ENCODE measurements at regions not wholly inside any gene's neighbourhood (a gene's known extent, or its start where the extent isn't known, plus 50 kb on each side); places are given as distances from the start of the nearest gene placed in this dataset.

GRCh38 chr6:169376458-169376857 lies 122.8 kb upstream of the THBS2 start:
- no peaks in the 10 kb centered on the region for H3K79me2 ChIP-seq (ENCODE audit: insufficient read depth, low read length)
- no peak overlapping the region for H3K4me2 ChIP-seq (ENCODE audit: low read length)
- ChIA-PET CTCF (no interaction called here), RAD21 (ENCODE audit: low non-redundant PET in 1 of 2, low total read pairs in 2 of 2, uncharacterized antibody in 2 of 2, unreplicated experiment in 2 of 2) (no interaction called here), POLR2A (no interaction called here)
- no peak overlapping the region for H2AFZ ChIP-seq (ENCODE audit: low read depth, low read length, poor library complexity, severe bottlenecking)
- no peak for DNase-seq (ENCODE audit: low read depth, low spot score)
- H3K4me3 ChIP-seq (replicated peaks in 1 of 2; ENCODE audit: low read depth in 1 of 2, low read length in 2 of 2) = no peak overlapping the region
- no peaks in the 10 kb centered on the region for H4K20me1 ChIP-seq (ENCODE audit: insufficient read depth)
- ATAC-seq = no peak
- H3K27me3 ChIP-seq (ENCODE audit: insufficient read depth, low read length) = no peaks in the 10 kb centered on the region
- H3K9me2 ChIP-seq (ENCODE audit: insufficient read depth) = no peaks in the 10 kb centered on the region
- no peaks in the 10 kb centered on the region for H3K36me3 ChIP-seq (ENCODE audit: control insufficient read depth in 1 of 2, insufficient read depth in 2 of 2, low read length in 2 of 2)
- no TSS peak for BruUV-seq (replicated peaks)
- H3K4me1 ChIP-seq (ENCODE audit: control insufficient read depth in 1 of 2, insufficient read depth in 2 of 2, low read length in 2 of 2) = no peaks in the 10 kb centered on the region
- intact Hi-C loops (cut with micrococcal nuclease) = no loop called here
- H3K9me3 ChIP-seq (ENCODE audit: control insufficient read depth in 1 of 2, insufficient read depth in 1 of 2, low read depth in 1 of 2, low read length in 2 of 2) = peaks cover 3 to 4% of the 10 kb centered on the region in 2 experiments; a peak in 1 of 4 replicates
- TF ChIP-seq POLR2AphosphoS5 (IDR thresholded peaks at IDR 0.05; ENCODE audit: low read depth, low read length) (no peak), TCF7L2 (IDR thresholded peaks at IDR 0.05; ENCODE audit: borderline replicate concordance, extremely low read depth, insufficient read depth, insufficient read length) (no peak), SP1 (IDR thresholded peaks at IDR 0.05; ENCODE audit: low read depth) (no peak), ZFX (IDR thresholded peaks at IDR 0.05) (no peak)
- H3K9ac ChIP-seq (ENCODE audit: low read length) = no peak overlapping the region
- no peak overlapping the region for H3K27ac ChIP-seq (ENCODE audit: low read depth, low read length)

DNA sequence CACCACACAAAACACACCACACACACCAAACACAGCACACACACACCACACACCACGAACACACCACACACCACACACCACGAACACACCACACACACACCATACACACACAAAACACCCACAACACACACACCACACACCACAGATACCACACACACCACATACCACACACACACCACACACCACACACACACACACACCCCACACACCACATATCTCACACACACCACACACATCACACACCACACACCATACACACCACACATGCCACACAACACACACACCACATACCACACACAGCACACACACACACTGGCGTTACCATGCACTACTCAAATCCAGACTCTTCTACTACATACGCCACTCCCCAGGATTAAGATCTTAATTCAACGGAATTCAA lies 118.9 kb upstream of the THBS2 start:
- no peak overlapping the region for H3K4me3 ChIP-seq (replicated peaks in 1 of 2; ENCODE audit: low read depth in 1 of 2, low read length in 2 of 2)
- no peaks in the 10 kb centered on the region for H3K27me3 ChIP-seq (ENCODE audit: insufficient read depth, low read length)
- no peak overlapping the region; the same call in 1 of the 2 replicates for H3K27ac ChIP-seq (ENCODE audit: low read depth, low read length)
- no peaks in the 10 kb centered on the region for H3K79me2 ChIP-seq (ENCODE audit: insufficient read depth, low read length)
- no peak overlapping the region for H3K4me2 ChIP-seq (ENCODE audit: low read length)
- no peak overlapping the region for H3K9ac ChIP-seq (ENCODE audit: low read length)
- DNase-seq (ENCODE audit: low read depth, low spot score) (no peak), ATAC-seq (no peak)
- no peaks in the 10 kb centered on the region for H3K36me3 ChIP-seq (ENCODE audit: control insufficient read depth in 1 of 2, insufficient read depth in 2 of 2, low read length in 2 of 2)
- no TSS peak for BruUV-seq (replicated peaks)
- intact Hi-C loops (cut with micrococcal nuclease) = no loop called here
- TF ChIP-seq, protein P1, sequence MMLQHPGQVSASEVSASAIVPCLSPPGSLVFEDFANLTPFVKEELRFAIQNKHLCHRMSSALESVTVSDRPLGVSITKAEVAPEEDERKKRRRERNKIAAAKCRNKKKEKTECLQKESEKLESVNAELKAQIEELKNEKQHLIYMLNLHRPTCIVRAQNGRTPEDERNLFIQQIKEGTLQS (IDR thresholded peaks at IDR 0.05) = no peak
- TF ChIP-seq POLR2A (IDR thresholded peaks at IDR 0.05; ENCODE audit: borderline replicate concordance, extremely low read depth, insufficient read depth, insufficient read length) (no peak), YY1 (IDR thresholded peaks at IDR 0.05; ENCODE audit: extremely low read depth, insufficient replicate concordance, low read depth, low read length) (no peak), ZNF274 (IDR thresholded peaks at IDR 0.05; ENCODE audit: low read depth, low read length) (no peak), SRF (IDR thresholded peaks at IDR 0.05; ENCODE audit: low read depth) (no peak), EZH2 (IDR thresholded peaks at IDR 0.05) (no peak), EGR1 (IDR thresholded peaks at IDR 0.05; ENCODE audit: low read depth) (no peak), TCF7L2 (IDR thresholded peaks at IDR 0.05; ENCODE audit: borderline replicate concordance, extremely low read depth, insufficient read depth, insufficient read length) (no peak), ELF1 (IDR thresholded peaks at IDR 0.05; ENCODE audit: borderline replicate concordance, low read depth) (no peak), EZH2phosphoT487 (IDR thresholded peaks at IDR 0.05; ENCODE audit: borderline replicate concordance) (no peak), MAX (IDR thresholded peaks at IDR 0.05) (no peak), CBX3 (IDR thresholded peaks at IDR 0.05; ENCODE audit: low read depth) (no peak)
- H3K4me1 ChIP-seq (ENCODE audit: control insufficient read depth in 1 of 2, insufficient read depth in 2 of 2, low read length in 2 of 2) = no peaks in the 10 kb centered on the region
- CTCF ChIA-PET = no interaction called here
- no peak overlapping the region for H2AFZ ChIP-seq (ENCODE audit: low read depth, low read length, poor library complexity, severe bottlenecking)
- no peaks in the 10 kb centered on the region for H4K20me1 ChIP-seq (ENCODE audit: insufficient read depth)
- RAD21 ChIA-PET (ENCODE audit: low non-redundant PET in 1 of 2, low total read pairs in 2 of 2, uncharacterized antibody in 2 of 2, unreplicated experiment in 2 of 2) = no interaction called here
- peaks cover 3 to 4% of the 10 kb centered on the region in 2 experiments; a peak in 1 of 4 replicates for H3K9me3 ChIP-seq (ENCODE audit: control insufficient read depth in 1 of 2, insufficient read depth in 1 of 2, low read depth in 1 of 2, low read length in 2 of 2)
- no peaks in the 10 kb centered on the region for H3K9me2 ChIP-seq (ENCODE audit: insufficient read depth)
- POLR2A ChIA-PET = no interaction called here
